ENCODE measurements at regions not wholly inside any gene's neighbourhood (a gene's known extent, or its start where the extent isn't known, plus 50 kb on each side); places are given as distances from the start of the nearest gene placed in this dataset.
A peak's percentile ranks its signal among the peaks of the same experiment; 100 is the strongest.
"Not testable (repeated sequence)": the region's sequence is repeated elsewhere in the genome, so short reads cannot be mapped to it uniquely, and the experiment has no call there.

DNA sequence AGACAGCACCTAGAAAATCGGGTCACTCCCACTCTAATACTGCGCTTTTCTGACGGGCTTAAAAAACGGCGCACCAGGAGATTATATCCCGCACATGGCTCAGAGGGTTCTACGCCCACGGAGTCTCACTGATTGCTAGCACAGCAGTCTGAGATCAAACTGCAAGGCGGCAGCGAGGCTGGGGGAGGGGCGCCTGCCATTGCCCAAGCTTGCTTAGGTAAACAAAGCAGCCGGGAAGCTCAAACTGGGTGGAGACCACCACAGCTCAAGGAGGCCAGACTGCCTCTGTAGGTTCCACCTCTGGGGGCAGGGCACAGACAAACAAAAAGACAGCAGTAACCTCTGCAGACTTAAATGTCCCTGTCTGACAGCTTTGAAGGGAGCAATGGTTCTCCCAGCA is 59.4 kb upstream of the ZNF165 start:
- H3K4me1 ChIP-seq (ENCODE audit: insufficient read depth, low read length); DNase-seq (ENCODE audit: low spot score); H2AFZ ChIP-seq (ENCODE audit: low read length); BruUV-seq (replicated peaks); H3K36me3 ChIP-seq (replicated peaks in 1 of 2; ENCODE audit: control insufficient read depth in 1 of 2, insufficient read depth in 2 of 2, low read length in 2 of 2); H3K9me3 ChIP-seq (ENCODE audit: low read length); CTCF ChIA-PET (ENCODE audit: low intra/inter-chr PET ratio, low total read pairs); intact Hi-C loops (cut with micrococcal nuclease; ENCODE audit: unreplicated experiment); FAIRE-seq; ATAC-seq; H3K27me3 ChIP-seq (ENCODE audit: control insufficient read depth in 1 of 2, insufficient read depth in 2 of 2, low read length in 2 of 2); H3K4me2 ChIP-seq (ENCODE audit: low read depth, low read length); POLR2A ChIA-PET; H3K27ac ChIP-seq (ENCODE audit: extremely low read length, insufficient read depth, low read length); H3K4me3 ChIP-seq (replicated peaks in 1 of 3; ENCODE audit: insufficient read depth in 1 of 3, low read depth in 2 of 3, low read length in 3 of 3); H3K9ac ChIP-seq (ENCODE audit: insufficient read depth, low read depth, low read length); H3K79me2 ChIP-seq (ENCODE audit: insufficient read depth, low read length); in situ Hi-C loops (cut with HindIII; ENCODE audit: extremely low pct_ligation_motif_present, low pct_unique_long_range_greater_than_20kb); H4K20me1 ChIP-seq (ENCODE audit: insufficient read depth, low read length); TF ChIP-seq FOXA1 (IDR thresholded peaks at IDR 0.05): not testable (repeated sequence)
- TF ChIP-seq ZBTB7B (CRISPR knock-in tag; IDR thresholded peaks at IDR 0.05) (0 out of 2 replicates have a peak, but pooled peaks have one; percentile 24), FOXA3 (CRISPR knock-in tag; IDR thresholded peaks at IDR 0.05) (peak; percentile 26; the same call in 1 of the 2 replicates), FOXA1 (CRISPR knock-in tag; IDR thresholded peaks at IDR 0.05) (peak; percentile 64), SALL1 (CRISPR knock-in tag; IDR thresholded peaks at IDR 0.05) (peak; percentile 30; the same call in 1 of the 2 replicates)
- TF ChIP-seq, protein P1, sequence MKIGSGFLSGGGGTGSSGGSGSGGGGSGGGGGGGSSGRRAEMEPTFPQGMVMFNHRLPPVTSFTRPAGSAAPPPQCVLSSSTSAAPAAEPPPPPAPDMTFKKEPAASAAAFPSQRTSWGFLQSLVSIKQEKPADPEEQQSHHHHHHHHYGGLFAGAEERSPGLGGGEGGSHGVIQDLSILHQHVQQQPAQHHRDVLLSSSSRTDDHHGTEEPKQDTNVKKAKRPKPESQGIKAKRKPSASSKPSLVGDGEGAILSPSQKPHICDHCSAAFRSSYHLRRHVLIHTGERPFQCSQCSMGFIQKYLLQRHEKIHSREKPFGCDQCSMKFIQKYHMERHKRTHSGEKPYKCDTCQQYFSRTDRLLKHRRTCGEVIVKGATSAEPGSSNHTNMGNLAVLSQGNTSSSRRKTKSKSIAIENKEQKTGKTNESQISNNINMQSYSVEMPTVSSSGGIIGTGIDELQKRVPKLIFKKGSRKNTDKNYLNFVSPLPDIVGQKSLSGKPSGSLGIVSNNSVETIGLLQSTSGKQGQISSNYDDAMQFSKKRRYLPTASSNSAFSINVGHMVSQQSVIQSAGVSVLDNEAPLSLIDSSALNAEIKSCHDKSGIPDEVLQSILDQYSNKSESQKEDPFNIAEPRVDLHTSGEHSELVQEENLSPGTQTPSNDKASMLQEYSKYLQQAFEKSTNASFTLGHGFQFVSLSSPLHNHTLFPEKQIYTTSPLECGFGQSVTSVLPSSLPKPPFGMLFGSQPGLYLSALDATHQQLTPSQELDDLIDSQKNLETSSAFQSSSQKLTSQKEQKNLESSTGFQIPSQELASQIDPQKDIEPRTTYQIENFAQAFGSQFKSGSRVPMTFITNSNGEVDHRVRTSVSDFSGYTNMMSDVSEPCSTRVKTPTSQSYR (CRISPR knock-in tag; IDR thresholded peaks at IDR 0.05; ENCODE audit: borderline replicate concordance): peak; percentile 92
- WGBS (ENCODE audit: low lambda C conversion rate): 42% methylated on average over 9 of the region's 12 CpGs

DNA sequence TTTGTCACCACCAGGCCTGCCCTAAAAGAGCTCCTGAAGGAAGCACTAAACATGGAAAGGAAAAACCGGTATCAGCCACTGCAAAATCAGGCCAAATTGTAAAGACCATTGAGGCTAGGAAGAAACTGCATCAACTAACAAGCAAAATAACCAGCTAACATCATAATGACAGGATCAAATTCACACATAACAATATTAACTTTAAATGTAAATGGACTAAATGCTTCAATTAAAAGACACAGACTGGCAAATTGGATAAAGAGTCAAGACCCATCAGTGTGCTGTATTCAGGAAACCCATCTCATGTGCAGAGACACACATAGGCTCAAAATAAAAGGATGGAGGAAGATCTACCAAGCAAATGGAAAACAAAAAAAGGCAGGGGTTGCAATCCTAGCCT is 57.7 kb upstream of the ZNF165 start:
- ATAC-seq; FAIRE-seq; H2AFZ ChIP-seq (ENCODE audit: low read length); BruUV-seq (replicated peaks); H3K79me2 ChIP-seq (ENCODE audit: insufficient read depth, low read length); POLR2A ChIA-PET; CTCF ChIA-PET (ENCODE audit: low intra/inter-chr PET ratio, low total read pairs); in situ Hi-C loops (cut with HindIII; ENCODE audit: extremely low pct_ligation_motif_present, low pct_unique_long_range_greater_than_20kb); H3K4me2 ChIP-seq (ENCODE audit: low read depth, low read length); DNase-seq (ENCODE audit: low spot score); H3K4me3 ChIP-seq (replicated peaks in 1 of 3; ENCODE audit: insufficient read depth in 1 of 3, low read depth in 2 of 3, low read length in 3 of 3); H3K27me3 ChIP-seq (ENCODE audit: control insufficient read depth in 1 of 2, insufficient read depth in 2 of 2, low read length in 2 of 2); intact Hi-C loops (cut with micrococcal nuclease; ENCODE audit: unreplicated experiment); H3K27ac ChIP-seq (ENCODE audit: extremely low read length, insufficient read depth, low read length); H3K9me3 ChIP-seq (ENCODE audit: low read length); H4K20me1 ChIP-seq (ENCODE audit: insufficient read depth, low read length); H3K36me3 ChIP-seq (replicated peaks in 1 of 2; ENCODE audit: control insufficient read depth in 1 of 2, insufficient read depth in 2 of 2, low read length in 2 of 2); H3K9ac ChIP-seq (ENCODE audit: insufficient read depth, low read depth, low read length); H3K4me1 ChIP-seq (ENCODE audit: insufficient read depth, low read length): not testable (repeated sequence)
- whole genome bisulfite sequencing (ENCODE audit: low lambda C conversion rate): 0% methylated on average over 1 of the region's 1 CpG

Small RNAs in the stretch of these regions (small RNA-seq; reads per million reads assigned to genes)
- 0 reads per million in 3 experiments for gene RF00012 (ENCODE audit: insufficient read depth in 2 of 3, insufficient read length in 3 of 3, low read depth in 2 of 3, low replicate concordance in 1 of 3)
